H7 (cell line): ENCODE measurements at regions not wholly inside any gene's neighbourhood (a gene's known extent, or its start where the extent isn't known, plus 50 kb on each side); places are given as distances from the start of the nearest gene placed in this dataset.

Experiments used
- DNase-seq: peaks from one replicate; pipeline ENCODE4 v3.0.0; 2012
- H3K27me3 ChIP-seq: 2 replicates; pipeline ENCODE4 v1.6.0; 2011; ENCODE audit warnings: mild to moderate bottlenecking, low read length; ENCODE audit not compliant: control insufficient read depth, insufficient read depth
- H3K36me3 ChIP-seq: replicated peaks from 2 replicates; pipeline ENCODE4 v1.5.1; 2011; ENCODE audit warnings: low read length; ENCODE audit not compliant: control insufficient read depth, insufficient read depth
- H3K4me3 ChIP-seq: 2 replicates; pipeline ENCODE4 v1.5.1; 2011; ENCODE audit warnings: low read depth, mild to moderate bottlenecking, control low read depth, low read length, moderate library complexity; ENCODE audit not compliant: insufficient read depth

DNA sequence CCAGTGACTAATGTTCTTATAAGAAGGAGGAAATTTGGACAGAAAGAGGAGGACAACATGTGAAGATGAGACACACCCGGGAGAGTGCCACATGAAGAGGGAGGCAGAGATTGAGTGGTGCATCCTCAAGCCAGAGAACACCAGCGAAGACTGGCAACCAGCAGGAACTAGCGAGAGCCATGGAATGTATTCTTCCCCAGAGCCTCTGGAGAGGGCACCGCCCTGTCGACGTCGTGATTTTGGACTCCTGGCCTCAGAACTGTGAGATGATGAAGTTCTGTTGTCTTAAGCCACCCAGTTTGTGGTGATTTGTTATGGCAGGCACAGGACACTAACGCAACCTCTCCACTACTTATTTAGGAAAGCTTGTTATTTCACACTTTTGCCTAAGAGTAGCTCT lies 196.0 kb upstream of the TLL1 start:
- H3K27me3 ChIP-seq = no peaks in the 10 kb centered on the region
- no peak overlapping the region for H3K4me3 ChIP-seq
- H3K36me3 ChIP-seq = no peaks in the 10 kb centered on the region
- DNase-seq = no peak

DNA sequence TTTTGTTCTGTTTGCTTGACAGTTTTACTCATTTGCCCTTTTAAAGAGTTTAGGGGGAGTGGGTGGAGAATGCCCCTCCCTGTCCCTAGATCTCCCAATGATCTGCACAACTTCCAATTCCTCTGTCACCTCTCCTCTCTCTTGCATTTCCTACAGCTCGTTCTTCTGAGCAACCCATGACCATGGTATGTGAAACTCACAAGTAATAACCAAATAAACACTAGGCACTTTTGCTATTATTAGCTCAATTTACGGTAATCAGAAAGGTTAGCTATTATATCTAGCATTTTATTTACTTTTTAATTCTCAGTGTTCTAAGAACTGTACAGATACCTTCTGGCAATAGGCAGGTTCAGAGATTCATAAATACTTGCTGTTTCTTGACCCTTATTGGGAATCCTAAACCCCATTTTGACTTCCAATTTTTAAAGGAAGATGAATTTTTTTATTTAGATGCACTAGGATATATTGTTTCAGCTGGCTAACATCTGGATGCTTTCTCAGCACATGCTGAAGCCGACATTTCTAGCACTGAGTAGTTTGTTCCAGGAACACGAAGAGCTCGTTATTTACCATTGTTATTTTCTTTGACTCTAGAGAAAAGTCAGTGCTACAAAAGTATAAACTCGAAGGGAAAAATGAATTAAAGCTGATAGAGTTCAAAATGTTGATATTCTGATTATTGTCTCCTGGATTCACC lies 194.7 kb upstream of the TLL1 start:
- Histone ChIP-seq H3K27me3 (no peaks in the 10 kb centered on the region), H3K36me3 (no peaks in the 10 kb centered on the region), H3K4me3 (no peak overlapping the region)
- DNase-seq = no peak

GRCh38 chr4:165678936-165679325 lies 194.1 kb upstream of the TLL1 start:
- no peak overlapping the region for H3K4me3 ChIP-seq
- H3K36me3 ChIP-seq = no peaks in the 10 kb centered on the region
- no peaks in the 10 kb centered on the region for H3K27me3 ChIP-seq
- DNase-seq = no peak

DNA sequence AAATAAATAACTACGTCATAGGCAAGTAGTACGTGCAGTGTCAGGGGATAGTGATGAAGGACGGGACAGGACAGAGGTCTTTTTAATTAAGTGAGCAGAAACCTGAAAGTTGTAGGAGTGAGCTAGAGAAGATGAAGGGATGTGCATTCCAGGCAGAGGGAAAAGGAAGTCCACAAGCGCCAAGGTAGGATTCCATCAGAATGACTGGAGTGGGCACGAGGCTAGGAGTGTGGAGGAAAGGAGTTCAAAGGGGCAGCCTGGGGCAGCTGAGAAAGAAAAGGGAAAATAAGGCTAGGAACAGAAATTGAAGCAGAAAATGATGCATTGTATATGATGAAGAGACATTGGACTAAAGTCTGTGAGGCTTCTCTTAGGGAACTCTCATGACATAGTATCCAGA lies 192.2 kb upstream of the TLL1 start:
- Histone ChIP-seq H3K36me3 (no peaks in the 10 kb centered on the region), H3K4me3 (no peak overlapping the region), H3K27me3 (no peaks in the 10 kb centered on the region)
- no peak for DNase-seq

DNA sequence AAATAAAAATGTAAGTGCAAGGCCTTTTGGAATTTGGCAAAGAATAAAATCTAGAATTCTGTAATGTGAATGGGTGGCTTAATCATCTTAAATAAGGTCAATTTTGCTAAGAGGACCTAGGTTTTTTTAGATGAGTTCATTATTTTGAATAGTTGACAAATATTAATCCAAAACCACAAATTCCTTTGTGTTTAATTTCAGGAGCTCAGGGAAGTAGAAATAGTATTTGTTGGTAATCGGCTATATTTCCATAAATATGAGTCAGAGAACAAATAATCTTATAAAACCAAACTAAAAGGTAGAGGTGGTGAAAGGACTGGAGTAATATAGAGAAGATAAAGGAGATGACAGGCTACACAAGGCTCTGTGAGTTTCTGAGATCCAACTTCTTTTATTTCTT lies 190.4 kb upstream of the TLL1 start:
- DNase-seq = no peak
- Histone ChIP-seq H3K27me3 (no peaks in the 10 kb centered on the region), H3K36me3 (no peaks in the 10 kb centered on the region), H3K4me3 (no peak overlapping the region)

DNA sequence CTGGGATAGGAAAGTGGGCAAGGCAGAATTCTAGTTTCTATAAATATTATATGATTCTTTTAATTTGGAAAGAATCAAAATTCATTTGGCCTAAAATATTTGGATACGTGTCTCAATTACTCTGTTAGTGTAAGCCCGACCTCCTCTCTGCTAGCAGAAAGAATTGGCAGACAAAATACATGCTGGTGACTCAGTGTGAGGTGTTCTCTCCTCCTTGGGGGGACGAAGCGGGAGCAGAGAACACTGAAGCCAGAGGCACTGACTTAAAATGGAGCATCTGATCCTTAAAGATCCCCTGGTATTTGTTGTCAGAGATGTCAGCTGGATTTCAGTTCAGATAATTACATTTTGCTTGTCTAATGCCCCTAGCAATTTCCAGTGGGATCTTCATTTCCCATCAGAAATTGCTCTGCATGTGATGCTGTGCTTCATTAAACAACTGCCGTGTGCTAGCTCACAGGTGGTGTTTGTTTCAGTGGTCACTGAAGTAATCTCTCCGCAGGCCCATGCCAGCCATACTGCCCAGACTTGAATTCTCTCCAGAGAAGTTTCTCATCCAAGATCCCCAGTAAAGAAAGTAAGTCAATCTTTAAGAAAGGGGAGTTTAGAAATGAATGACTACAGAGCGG lies 188.7 kb upstream of the TLL1 start:
- Histone ChIP-seq H3K4me3 (no peak overlapping the region), H3K27me3 (no peaks in the 10 kb centered on the region), H3K36me3 (no peaks in the 10 kb centered on the region)
- no peak for DNase-seq

DNA sequence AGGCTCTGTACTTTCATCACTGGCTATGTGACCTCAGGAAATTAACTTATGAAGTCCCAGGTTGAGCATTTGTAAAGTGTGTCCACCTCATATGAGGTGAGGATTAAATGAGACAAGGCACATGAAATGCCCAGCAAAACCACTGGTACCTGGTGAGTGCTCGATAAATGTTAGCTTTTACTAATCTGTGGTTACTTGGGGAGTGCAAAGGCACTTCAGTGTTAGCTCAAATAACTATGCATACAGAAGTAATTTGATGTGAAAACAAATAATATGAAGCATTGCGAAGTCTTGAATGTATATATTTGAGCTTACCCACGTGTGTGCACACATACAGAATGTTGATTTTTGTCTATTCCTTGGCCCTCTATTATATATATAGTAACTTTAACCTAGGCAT lies 186.3 kb upstream of the TLL1 start:
- Histone ChIP-seq H3K36me3 (no peaks in the 10 kb centered on the region), H3K4me3 (no peak overlapping the region), H3K27me3 (no peaks in the 10 kb centered on the region)
- DNase-seq = no peak

DNA sequence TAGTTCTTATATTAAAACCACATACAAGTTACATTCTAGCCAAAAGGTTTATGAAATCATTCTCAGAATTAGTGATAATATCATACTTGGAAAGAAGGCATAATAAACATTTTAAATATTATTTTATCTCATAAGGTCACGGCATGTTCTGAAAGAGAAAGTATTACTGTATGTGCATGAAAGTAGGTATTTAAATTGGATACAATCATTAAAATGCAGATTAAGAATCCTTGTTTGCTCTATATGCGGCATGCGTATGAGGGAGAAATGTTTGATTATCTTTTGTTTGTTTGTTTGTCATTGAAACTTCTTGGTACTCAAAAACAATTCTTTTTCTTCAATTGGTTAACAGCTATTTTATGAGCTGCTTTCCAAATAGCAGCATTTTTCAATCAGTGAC lies 183.9 kb upstream of the TLL1 start:
- H3K27me3 ChIP-seq = no peaks in the 10 kb centered on the region

DNA sequence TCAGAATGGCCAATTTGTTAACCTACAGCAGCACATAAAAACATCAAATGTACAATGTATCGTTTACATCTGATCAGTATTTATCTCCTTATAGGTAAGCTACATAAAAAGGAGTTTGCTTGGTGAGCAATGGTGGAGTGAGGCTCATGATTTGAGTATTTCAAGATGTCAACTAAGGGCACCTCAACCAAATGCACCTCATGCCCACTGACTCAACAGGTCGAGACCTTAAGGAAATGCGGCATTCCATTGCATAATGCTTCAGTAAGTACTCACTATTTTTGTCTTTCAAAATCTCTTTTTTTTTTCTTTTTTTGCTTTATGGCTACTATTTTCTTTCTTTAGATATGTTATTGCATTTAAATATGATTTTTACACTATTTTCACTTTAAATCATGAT lies 181.0 kb upstream of the TLL1 start:
- no peaks in the 10 kb centered on the region for H3K27me3 ChIP-seq
- DNase-seq = no peak
- H3K4me3 ChIP-seq = no peak overlapping the region
- H3K36me3 ChIP-seq = no peaks in the 10 kb centered on the region

More for the DNA sequence above, 183.9 kb upstream of the TLL1 start:
- Histone ChIP-seq H3K36me3 (no peaks in the 10 kb centered on the region), H3K4me3 (no peak overlapping the region)
- DNase-seq = no peak

DNA sequence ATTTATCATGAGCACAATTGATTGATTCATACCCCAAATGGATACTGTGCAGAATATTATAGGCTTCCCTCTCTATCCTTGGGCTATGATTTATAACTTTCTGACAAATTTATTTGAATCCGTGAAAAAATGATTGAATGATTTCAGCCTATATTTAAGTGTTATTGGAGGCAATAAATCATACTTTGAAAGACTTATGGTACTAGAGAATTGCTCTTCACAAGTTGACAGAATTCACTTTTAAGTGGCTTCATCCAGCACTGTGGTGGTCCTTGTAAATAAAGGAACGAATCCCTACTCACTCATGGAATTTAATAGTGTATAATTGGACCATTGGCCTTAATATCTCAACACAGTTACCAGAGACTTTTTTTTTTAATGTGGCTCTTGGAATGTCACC lies 174.8 kb upstream of the TLL1 start:
- H3K36me3 ChIP-seq = no peaks in the 10 kb centered on the region
- H3K4me3 ChIP-seq = no peak overlapping the region
- DNase-seq = no peak
- no peaks in the 10 kb centered on the region for H3K27me3 ChIP-seq

- Histone ChIP-seq H3K36me3 (no peaks in the 10 kb centered on the region), H3K4me3 (no peak overlapping the region), H3K27me3 (no peaks in the 10 kb centered on the region)
- DNase-seq = no peak
Observed at GRCh38 chr4:165699055-165699454, 174.0 kb upstream of the TLL1 start.

DNA sequence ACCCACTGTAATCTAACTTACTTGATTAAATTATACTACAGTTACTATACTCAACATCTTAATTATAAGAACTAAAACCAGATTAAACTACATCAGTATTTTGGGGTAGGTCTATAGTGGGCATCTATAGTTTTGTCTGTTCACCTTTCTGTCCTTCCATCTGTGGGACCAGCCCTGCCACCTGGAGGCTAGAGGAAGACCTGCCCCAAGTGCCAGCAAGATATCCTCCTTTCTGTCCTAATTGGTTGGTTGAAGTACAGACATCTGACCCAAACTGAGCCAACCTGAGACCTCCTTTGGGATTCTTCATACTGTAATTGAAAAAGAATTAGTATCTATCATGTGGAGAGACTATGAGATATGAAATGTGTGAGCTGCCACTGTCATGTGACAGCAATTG lies 172.2 kb upstream of the TLL1 start:
- H3K4me3 ChIP-seq = no peak overlapping the region
- no peaks in the 10 kb centered on the region for H3K27me3 ChIP-seq
- no peaks in the 10 kb centered on the region for H3K36me3 ChIP-seq
- DNase-seq = peak; percentile 38

DNA sequence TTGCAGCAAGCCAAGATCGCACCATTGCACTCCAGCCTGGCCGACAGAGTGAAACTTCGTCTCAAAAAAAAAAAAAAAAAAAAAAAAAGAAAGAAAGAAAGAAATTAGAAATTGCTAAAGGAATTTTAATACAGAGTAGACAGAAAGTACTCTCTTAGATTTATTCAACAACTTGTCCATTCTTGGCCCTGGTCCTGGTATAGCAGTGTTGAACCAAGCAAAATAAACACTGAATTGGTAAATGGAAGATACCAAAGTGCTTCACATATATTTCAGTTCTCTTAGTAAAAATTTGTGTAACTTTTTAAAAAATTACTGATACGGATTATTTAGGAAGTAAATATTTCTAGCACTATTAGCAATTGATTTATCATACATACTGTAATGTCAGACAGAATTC lies 165.9 kb upstream of the TLL1 start:
- no peak for DNase-seq
- Histone ChIP-seq H3K4me3 (no peak overlapping the region), H3K27me3 (no peaks in the 10 kb centered on the region), H3K36me3 (no peaks in the 10 kb centered on the region)

DNA sequence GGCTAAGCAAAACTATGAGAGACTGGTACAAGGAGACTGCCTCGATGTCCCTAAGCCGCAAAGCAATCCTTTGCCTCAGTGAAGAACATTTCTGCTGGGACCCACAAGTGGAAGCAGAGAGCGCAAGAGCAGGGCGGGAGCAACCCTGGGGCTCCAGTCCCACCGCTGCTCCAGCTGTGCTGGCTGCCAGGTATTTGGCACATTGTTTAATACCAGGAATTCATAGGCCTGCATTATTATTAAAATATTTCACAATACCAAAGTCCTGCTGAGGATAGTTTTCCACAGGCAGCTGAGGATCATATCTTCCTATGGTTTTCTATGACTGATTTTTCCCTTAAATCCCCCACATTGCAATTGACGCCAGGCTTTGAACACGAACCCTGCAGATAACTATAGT lies 163.5 kb upstream of the TLL1 start:
- H3K36me3 ChIP-seq = no peaks in the 10 kb centered on the region
- no peak overlapping the region for H3K4me3 ChIP-seq
- no peaks in the 10 kb centered on the region for H3K27me3 ChIP-seq
- DNase-seq = peak; percentile 11

DNA sequence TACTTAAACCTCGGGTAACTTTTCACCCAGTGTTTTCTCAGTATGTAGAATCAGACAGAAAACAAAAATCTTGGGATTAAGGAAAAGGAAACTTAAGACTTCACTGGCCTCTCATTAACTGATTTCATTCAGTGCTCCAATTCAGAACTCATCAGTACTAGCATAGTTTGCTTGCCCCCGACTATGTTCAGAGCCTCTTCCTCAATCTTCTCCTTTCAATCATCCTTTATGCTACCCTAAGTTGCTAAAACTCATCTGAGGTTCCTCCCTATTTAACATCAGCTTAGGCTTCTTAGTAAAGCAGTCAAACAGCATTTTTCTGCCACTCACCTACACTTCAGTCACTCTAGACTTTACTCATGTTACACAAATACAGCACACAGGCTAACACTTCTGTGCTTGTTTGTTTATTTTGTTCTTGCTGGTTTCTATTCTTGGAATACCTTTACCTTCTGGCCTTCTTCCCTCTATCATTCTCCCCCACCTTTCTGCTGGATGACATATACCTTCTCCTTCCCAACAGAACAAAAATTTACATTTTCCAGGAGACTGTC lies 163.0 kb upstream of the TLL1 start:
- Histone ChIP-seq H3K27me3 (no peaks in the 10 kb centered on the region), H3K36me3 (no peaks in the 10 kb centered on the region), H3K4me3 (no peak overlapping the region)
- no peak for DNase-seq
